MM.1S (cell line): ENCODE measurements at regions not wholly inside any gene's neighbourhood (a gene's known extent, or its start where the extent isn't known, plus 50 kb on each side); places are given as distances from the start of the nearest gene placed in this dataset.

Experiments used
- DNase-seq: peaks from one replicate; pipeline ENCODE4 v3.0.0-alpha.2; 2015
- H2AFZ ChIP-seq: fragments of 300-600 bp; sonication (generic); 2 replicates; pipeline ENCODE4 v1.6.0; 2016; ENCODE audit warnings: antibody characterized with exemption, low read length
- H3F3A ChIP-seq: fragments of 300-600 bp; sonication (generic); 2 replicates; pipeline ENCODE4 v1.6.1; 2016; ENCODE audit warnings: mild to moderate bottlenecking, antibody characterized with exemption, low read length, moderate library complexity, mixed read lengths; ENCODE audit not compliant: insufficient read depth
- H3K27ac ChIP-seq: fragments of 300-600 bp; sonication (generic); 2 replicates; pipeline ENCODE4 v1.5.1; 2016; ENCODE audit warnings: mild to moderate bottlenecking, low read length
- H3K27me3 ChIP-seq: fragments of 300-600 bp; sonication (generic); replicated peaks from 2 replicates; pipeline ENCODE4 v1.6.0; 2016; ENCODE audit warnings: low read length; ENCODE audit not compliant: insufficient read depth
- H3K36me3 ChIP-seq: fragments of 300-600 bp; sonication (generic); replicated peaks from 2 replicates; pipeline ENCODE4 v1.6.1; 2016; ENCODE audit warnings: mild to moderate bottlenecking, low read length, mixed read lengths; ENCODE audit not compliant: insufficient read depth
- H3K4me1 ChIP-seq: fragments of 300-600 bp; sonication (generic); 2 replicates; pipeline ENCODE4 v1.6.1; 2016; ENCODE audit warnings: low read length, mixed read lengths
- H3K4me2 ChIP-seq: fragments of 300-600 bp; sonication (generic); 2 replicates; pipeline ENCODE4 v1.6.0; 2016; ENCODE audit warnings: low read depth, low read length
- H3K4me3 ChIP-seq: fragments of 300-600 bp; sonication (generic); 2 replicates; pipeline ENCODE4 v1.5.1; 2016; ENCODE audit warnings: low read length, mixed read lengths
- H3K79me2 ChIP-seq: fragments of 300-600 bp; sonication (generic); 2 replicates; pipeline ENCODE4 v1.6.1; 2016; ENCODE audit warnings: mixed run types, low read length, mixed read lengths
- H3K9ac ChIP-seq: fragments of 300-600 bp; sonication (generic); 2 replicates; pipeline ENCODE4 v1.6.1; 2016; ENCODE audit warnings: low read length, mixed read lengths
- H3K9me2 ChIP-seq: fragments of 300-600 bp; sonication (generic); replicated peaks from 2 replicates; pipeline ENCODE4 v1.6.1; 2016; ENCODE audit warnings: mild to moderate bottlenecking, low read length, mixed read lengths; ENCODE audit not compliant: insufficient read depth
- H3K9me3 ChIP-seq: fragments of 300-600 bp; sonication (generic); replicated peaks from 2 replicates; pipeline ENCODE4 v1.6.1; 2016; ENCODE audit warnings: mild to moderate bottlenecking, low read length, mixed read lengths; ENCODE audit not compliant: insufficient read depth
- H4K20me1 ChIP-seq: fragments of 300-600 bp; sonication (generic); 2 replicates; pipeline ENCODE4 v1.6.1; 2016; ENCODE audit warnings: mild to moderate bottlenecking, low read length, moderate library complexity, mixed read lengths; ENCODE audit not compliant: insufficient read depth
- CTCF ChIP-seq: fragments of 300-600 bp; sonication (generic); IDR thresholded peaks from 2 replicates; pipeline ENCODE4 v1.5.1; 2016; ENCODE audit warnings: antibody characterized with exemption, low read length, mixed read lengths
- EZH2 ChIP-seq: fragments of 300-600 bp; sonication (generic); optimal IDR thresholded peaks from 2 replicates; pipeline ENCODE3; 2017; ENCODE audit warnings: low read depth, mild to moderate bottlenecking, antibody characterized with exemption, low read length, mixed read lengths
- EZH2phosphoT487 ChIP-seq: fragments of 300-600 bp; sonication (generic); IDR thresholded peaks from 2 replicates; pipeline ENCODE4 v1.6.1; 2018; ENCODE audit warnings: antibody characterized with exemption, low read length

GRCh38 chr4:55178226-55179005 is 53.0 kb upstream of the KDR start:
- no peak overlapping the region for H3K4me2 ChIP-seq
- H3K9ac ChIP-seq = no peak overlapping the region
- no peak for DNase-seq
- H2AFZ ChIP-seq = no peak overlapping the region
- H3K79me2 ChIP-seq = no peaks in the 10 kb centered on the region
- H3K4me3 ChIP-seq = no peak overlapping the region
- H3K27me3 ChIP-seq = no peaks in the 10 kb centered on the region
- H4K20me1 ChIP-seq = no peaks in the 10 kb centered on the region
- H3K4me1 ChIP-seq = no peaks in the 10 kb centered on the region
- no peaks in the 10 kb centered on the region for H3K36me3 ChIP-seq
- H3F3A ChIP-seq = no peaks in the 10 kb centered on the region
- H3K9me3 ChIP-seq = no peaks in the 10 kb centered on the region
- H3K9me2 ChIP-seq = no peaks in the 10 kb centered on the region
- no peak overlapping the region for H3K27ac ChIP-seq
- TF ChIP-seq EZH2 (no peak), EZH2phosphoT487 (no peak), CTCF (no peak)

- no peaks in the 10 kb centered on the region for H3K79me2 ChIP-seq
- H3K9me3 ChIP-seq = no peaks in the 10 kb centered on the region
- H3K4me3 ChIP-seq = no peak overlapping the region
- H2AFZ ChIP-seq = no peak overlapping the region
- H3F3A ChIP-seq = no peaks in the 10 kb centered on the region
- no peak overlapping the region for H3K9ac ChIP-seq
- DNase-seq = no peak
- no peak overlapping the region for H3K4me2 ChIP-seq
- no peaks in the 10 kb centered on the region for H3K27me3 ChIP-seq
- no peaks in the 10 kb centered on the region for H3K4me1 ChIP-seq
- TF ChIP-seq EZH2 (no peak), EZH2phosphoT487 (no peak), CTCF (no peak)
- no peaks in the 10 kb centered on the region for H3K9me2 ChIP-seq
- no peaks in the 10 kb centered on the region for H4K20me1 ChIP-seq
- H3K27ac ChIP-seq = no peak overlapping the region
- no peaks in the 10 kb centered on the region for H3K36me3 ChIP-seq
Observed at GRCh38 chr4:55181010-55182005, 55.9 kb upstream of the KDR start.

GRCh38 chr4:55183926-55184599 is 58.7 kb upstream of the KDR start:
- Histone ChIP-seq H3K27ac (no peak overlapping the region), H2AFZ (no peak overlapping the region), H3F3A (no peaks in the 10 kb centered on the region), H3K4me3 (no peak overlapping the region), H3K4me1 (no peaks in the 10 kb centered on the region), H4K20me1 (no peaks in the 10 kb centered on the region), H3K9me2 (no peaks in the 10 kb centered on the region), H3K27me3 (no peaks in the 10 kb centered on the region), H3K4me2 (no peak overlapping the region), H3K9me3 (no peaks in the 10 kb centered on the region), H3K9ac (no peak overlapping the region), H3K79me2 (no peaks in the 10 kb centered on the region), H3K36me3 (no peaks in the 10 kb centered on the region)
- no peak for DNase-seq
- TF ChIP-seq CTCF (no peak), EZH2phosphoT487 (no peak), EZH2 (no peak)
